HepG2 (cell line): ENCODE measurements at regions not wholly inside any gene's neighbourhood (a gene's known extent, or its start where the extent isn't known, plus 50 kb on each side); places are given as distances from the start of the nearest gene placed in this dataset.

Experiments used
- TBP ChIP-seq: sonication (generic); formaldehyde crosslinking; IDR thresholded peaks from 2 replicates; pipeline ENCODE4 v1.5.0; 2020; ENCODE audit warnings: missing genetic modification reagents
- TF ChIP-seq, protein P1 (sequence below): IDR thresholded peaks from 2 replicates; pipeline ENCODE4 v1.6.1; 2012; ENCODE audit warnings: inconsistent platforms
- TF ChIP-seq, protein P2 (sequence below): sonication (generic); formaldehyde crosslinking; IDR thresholded peaks from 2 replicates; pipeline ENCODE4 v1.5.1; 2020; ENCODE audit warnings: mild to moderate bottlenecking, missing genetic modification reagents, moderate library complexity

DNA sequence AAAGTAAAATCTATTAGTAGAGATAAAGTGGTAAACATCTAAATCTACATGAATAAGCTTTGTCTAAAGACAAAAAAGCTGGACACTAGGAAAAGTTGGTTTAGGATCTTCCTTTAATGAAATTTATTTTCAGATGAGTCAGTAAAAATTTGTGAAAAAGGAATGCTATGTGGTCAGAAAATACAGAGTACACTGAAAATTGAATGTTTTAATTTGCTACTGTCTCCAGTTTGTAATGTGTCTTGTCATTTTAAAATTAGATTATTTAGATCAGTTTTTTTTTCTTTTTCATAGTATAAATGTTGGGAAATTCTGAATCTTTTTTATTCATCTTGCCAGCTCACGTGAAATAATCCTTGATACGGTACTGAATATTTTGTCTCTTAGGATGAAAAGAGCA is 56.9 kb downstream of the SLITRK6 start:
- no peak for TF ChIP-seq TBP (CRISPR knock-in tag)
- TF ChIP-seq, protein P1, sequence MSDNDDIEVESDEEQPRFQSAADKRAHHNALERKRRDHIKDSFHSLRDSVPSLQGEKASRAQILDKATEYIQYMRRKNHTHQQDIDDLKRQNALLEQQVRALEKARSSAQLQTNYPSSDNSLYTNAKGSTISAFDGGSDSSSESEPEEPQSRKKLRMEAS = no peak
- TF ChIP-seq, protein P2, sequence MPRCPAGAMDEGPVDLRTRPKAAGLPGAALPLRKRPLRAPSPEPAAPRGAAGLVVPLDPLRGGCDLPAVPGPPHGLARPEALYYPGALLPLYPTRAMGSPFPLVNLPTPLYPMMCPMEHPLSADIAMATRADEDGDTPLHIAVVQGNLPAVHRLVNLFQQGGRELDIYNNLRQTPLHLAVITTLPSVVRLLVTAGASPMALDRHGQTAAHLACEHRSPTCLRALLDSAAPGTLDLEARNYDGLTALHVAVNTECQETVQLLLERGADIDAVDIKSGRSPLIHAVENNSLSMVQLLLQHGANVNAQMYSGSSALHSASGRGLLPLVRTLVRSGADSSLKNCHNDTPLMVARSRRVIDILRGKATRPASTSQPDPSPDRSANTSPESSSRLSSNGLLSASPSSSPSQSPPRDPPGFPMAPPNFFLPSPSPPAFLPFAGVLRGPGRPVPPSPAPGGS = no peak
